Activated naive CD8-positive, alpha-beta T cell treated with anti-CD3 and anti-CD28 coated beads, Interleukin-2, amount 10 ng/mL, durations not matched to agents 7 days and 5 days (primary cell): ENCODE measurements at regions not wholly inside any gene's neighbourhood (a gene's known extent, or its start where the extent isn't known, plus 50 kb on each side); places are given as distances from the start of the nearest gene placed in this dataset.
A peak's percentile ranks its signal among the peaks of the same experiment; 100 is the strongest.
"Not testable (repeated sequence)": the region's sequence is repeated elsewhere in the genome, so short reads cannot be mapped to it uniquely, and the experiment has no call there.

Experiments used
- ATAC-seq: fragments of 150-1000 bp; cut with Tn5 transposase; one replicate; pipeline ENCODE4 v1.10.0; 2021; ENCODE audit warnings: low read depth, moderate library complexity
- POLR2A ChIA-PET: fragments of 350-600 bp; sonication (Branson Sonifier 250); formaldehyde crosslinking; loops from one replicate; lab custom pipeline; 2021; ENCODE audit warnings: antibody characterized with exemption; lab: Charles Lee
- DNase-seq: peaks from one replicate; pipeline ENCODE4 v3.0.0; 2021
- H3K27ac Mint-ChIP-seq: one replicate; pipeline ENCODE4 v1.8.0; 2022; ENCODE audit warnings: mild to moderate bottlenecking, mixed read lengths
- H3K27me3 Mint-ChIP-seq: one replicate; pipeline ENCODE4 v1.8.0; 2022; ENCODE audit warnings: mild to moderate bottlenecking, moderate library complexity, mixed read lengths
- H3K36me3 Mint-ChIP-seq: one replicate; pipeline ENCODE4 v1.8.0; 2021; ENCODE audit warnings: mild to moderate bottlenecking, mixed read lengths
- H3K4me1 Mint-ChIP-seq: one replicate; pipeline ENCODE4 v1.8.0; 2021; ENCODE audit warnings: mixed read lengths
- H3K4me3 Mint-ChIP-seq: one replicate; pipeline ENCODE4 v1.8.0; 2022; ENCODE audit warnings: mild to moderate bottlenecking, moderate library complexity, mixed read lengths
- H3K9me3 Mint-ChIP-seq: one replicate; pipeline ENCODE4 v1.8.0; 2021; ENCODE audit warnings: mixed read lengths

DNA sequence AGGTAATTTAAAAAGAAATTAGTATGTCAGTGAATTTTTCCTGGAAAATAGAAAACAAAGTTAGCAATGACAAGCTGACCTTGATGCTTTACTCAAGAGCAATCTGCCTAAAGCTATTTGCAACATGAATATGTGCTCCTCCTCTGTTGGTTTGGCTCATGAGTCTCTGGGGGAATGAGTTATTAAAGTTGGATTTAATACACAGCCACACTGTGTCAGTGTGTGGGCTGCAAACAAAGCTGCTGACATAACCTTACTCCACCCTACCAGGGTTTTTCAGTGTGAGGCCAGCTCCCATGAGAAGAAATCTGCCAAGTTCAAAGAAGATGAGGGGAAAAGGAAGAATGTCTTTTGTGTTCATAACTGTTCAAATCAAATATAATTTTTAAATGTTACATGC is 280.5 kb downstream of the TLL1 start:
- Mint-ChIP-seq H3K4me3 (no peak overlapping the region), H3K27ac (no peak overlapping the region)

GRCh38 chr4:166162327-166162726 is 289.3 kb downstream of the TLL1 start:
- H3K4me3 Mint-ChIP-seq = no peak overlapping the region

More for the DNA sequence above, 280.5 kb downstream of the TLL1 start:
- Mint-ChIP-seq H3K27me3 (no peaks in the 10 kb centered on the region), H3K36me3 (no peaks in the 10 kb centered on the region), H3K9me3 (no peaks in the 10 kb centered on the region), H3K4me1 (no peaks in the 10 kb centered on the region)
- POLR2A ChIA-PET = no interaction called here
- ATAC-seq = no peak
- DNase-seq = no peak

GRCh38 chr4:166165829-166166420 is 292.9 kb downstream of the TLL1 start:
- peaks cover 3% of the 10 kb centered on the region for H3K4me1 Mint-ChIP-seq
- H3K4me3 Mint-ChIP-seq = no peak overlapping the region
- H3K27ac Mint-ChIP-seq = no peak overlapping the region
- POLR2A ChIA-PET = no interaction called here
- no peaks in the 10 kb centered on the region for H3K9me3 Mint-ChIP-seq
- peak; percentile 73 for ATAC-seq
- peaks cover 2% of the 10 kb centered on the region for H3K27me3 Mint-ChIP-seq
- no peak for DNase-seq
- H3K36me3 Mint-ChIP-seq = no peaks in the 10 kb centered on the region

More at GRCh38 chr4:166162327-166162726, 289.3 kb downstream of the TLL1 start:
- POLR2A ChIA-PET = no interaction called here
- ATAC-seq (no peak), DNase-seq (no peak)
- no peaks in the 10 kb centered on the region for H3K27me3 Mint-ChIP-seq
- H3K27ac Mint-ChIP-seq = no peak overlapping the region
- H3K4me1 Mint-ChIP-seq = peaks cover 3% of the 10 kb centered on the region
- no peaks in the 10 kb centered on the region for H3K36me3 Mint-ChIP-seq
- no peaks in the 10 kb centered on the region for H3K9me3 Mint-ChIP-seq

DNA sequence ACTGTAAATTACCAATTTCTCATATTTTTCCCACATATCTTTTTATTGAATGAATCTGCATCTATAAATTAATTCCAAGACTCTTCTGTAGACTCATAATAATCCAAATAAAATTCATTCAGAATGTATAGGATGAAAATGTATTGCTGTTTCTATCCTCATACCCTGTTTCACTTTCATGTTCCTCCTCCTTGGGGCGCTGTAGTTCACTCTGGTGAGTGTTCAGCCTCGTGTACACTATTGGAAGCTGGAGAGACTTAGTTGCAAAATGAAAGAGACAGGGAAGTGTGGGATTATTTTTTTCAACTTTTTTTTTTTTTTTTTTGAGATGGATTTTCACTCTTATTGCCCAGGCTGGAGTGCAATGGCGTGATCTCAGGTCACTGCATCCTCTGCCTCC is 296.1 kb downstream of the TLL1 start:
- no peak overlapping the region for H3K4me3 Mint-ChIP-seq
- H3K36me3 Mint-ChIP-seq = no peaks in the 10 kb centered on the region
- POLR2A ChIA-PET = no interaction called here
- no peak for DNase-seq
- H3K27ac Mint-ChIP-seq = no peak overlapping the region
- no peak for ATAC-seq
- H3K27me3 Mint-ChIP-seq = peaks cover 2% of the 10 kb centered on the region
- H3K9me3 Mint-ChIP-seq = no peaks in the 10 kb centered on the region
- H3K4me1 Mint-ChIP-seq = peaks cover 3% of the 10 kb centered on the region

DNA sequence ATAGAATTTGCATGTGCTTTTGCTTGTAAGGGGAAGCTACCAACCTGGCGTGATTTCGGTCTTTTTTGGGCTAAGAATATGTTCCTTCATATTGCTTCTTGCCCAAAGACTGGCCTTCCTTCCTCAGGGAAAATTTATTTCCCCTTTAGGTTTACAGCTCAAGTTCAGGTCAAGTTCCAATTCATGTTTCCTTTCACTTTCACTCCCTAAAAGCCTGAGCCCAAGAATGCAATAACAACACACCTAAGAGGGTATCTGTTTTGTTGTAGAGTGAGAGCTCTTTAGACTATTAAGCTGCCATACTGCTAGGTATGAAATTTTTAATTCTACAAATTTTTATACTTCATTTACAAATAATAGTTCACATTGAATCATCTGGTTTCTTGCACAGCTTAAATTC is 299.6 kb downstream of the TLL1 start:
- no peak overlapping the region for H3K4me3 Mint-ChIP-seq
- no peaks in the 10 kb centered on the region for H3K9me3 Mint-ChIP-seq
- no peak for ATAC-seq
- H3K27ac Mint-ChIP-seq = no peak overlapping the region
- H3K4me1 Mint-ChIP-seq = no peaks in the 10 kb centered on the region
- no peaks in the 10 kb centered on the region for H3K27me3 Mint-ChIP-seq
- POLR2A ChIA-PET = no interaction called here
- DNase-seq = no peak
- H3K36me3 Mint-ChIP-seq = no peaks in the 10 kb centered on the region

DNA sequence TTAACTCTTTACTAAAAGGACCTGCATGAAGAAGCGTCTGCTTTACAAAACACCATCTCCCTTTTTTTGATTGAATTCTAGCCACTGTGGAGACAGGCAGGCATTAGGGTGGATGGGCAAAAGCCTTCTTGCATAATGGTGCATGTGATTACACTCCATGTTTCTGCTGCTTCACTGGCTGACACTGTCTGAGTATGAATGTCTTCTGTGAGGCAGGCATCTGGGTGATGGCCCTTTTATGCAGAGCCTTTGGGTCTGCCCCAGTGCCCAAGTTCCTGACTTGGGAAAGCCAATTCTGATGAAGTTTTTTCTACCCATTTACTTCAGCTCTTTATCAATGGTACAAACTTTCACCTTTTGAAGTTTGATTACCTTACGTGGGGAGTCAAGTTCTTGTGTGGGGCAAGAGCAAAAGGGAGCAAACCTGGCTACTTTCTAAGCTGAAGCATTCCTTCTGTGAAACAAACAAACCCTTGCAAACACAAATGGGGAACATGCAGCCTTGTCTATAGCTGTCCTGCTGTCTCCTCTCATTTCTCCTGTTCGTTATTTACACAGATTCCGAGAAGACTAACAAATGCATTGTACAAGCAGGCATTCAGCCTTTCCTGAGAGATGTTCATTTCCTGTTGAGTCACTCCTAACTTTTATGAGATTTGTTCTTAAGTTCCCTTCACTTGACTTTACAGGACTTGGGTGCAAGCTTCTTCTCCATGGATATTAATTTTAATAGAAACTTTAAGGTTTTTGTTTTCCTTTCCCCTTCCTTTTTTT is 301.9 kb downstream of the TLL1 start:
- Mint-ChIP-seq H3K36me3 (no peaks in the 10 kb centered on the region), H3K27me3 (no peaks in the 10 kb centered on the region), H3K9me3 (no peaks in the 10 kb centered on the region), H3K4me3 (no peak overlapping the region), H3K27ac (no peak overlapping the region), H3K4me1 (no peaks in the 10 kb centered on the region)
- POLR2A ChIA-PET = no interaction called here
- DNase-seq = no peak
- no peak for ATAC-seq

DNA sequence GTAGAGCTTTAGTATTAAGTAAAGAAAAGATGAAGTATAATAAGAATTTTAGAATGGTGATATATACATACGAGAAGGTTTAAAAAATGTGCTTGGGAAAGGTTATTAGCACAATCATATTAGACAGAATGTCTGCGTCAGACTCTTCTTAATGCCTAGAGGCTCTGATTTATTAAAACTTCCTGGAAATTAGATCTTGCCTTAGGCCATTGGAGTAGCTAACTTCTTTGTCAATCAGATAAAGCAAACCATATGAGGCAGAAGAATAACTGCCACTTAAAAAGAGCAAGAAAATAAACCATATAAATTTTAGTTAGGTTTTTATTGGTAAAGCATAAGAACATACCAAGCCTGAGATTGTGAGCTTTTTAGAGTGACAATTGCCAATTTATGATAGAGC is 309.1 kb downstream of the TLL1 start:
- H3K27me3 Mint-ChIP-seq = no peaks in the 10 kb centered on the region
- no peak overlapping the region for H3K4me3 Mint-ChIP-seq
- DNase-seq = no peak
- ATAC-seq = no peak
- POLR2A ChIA-PET = no interaction called here
- H3K9me3 Mint-ChIP-seq = peaks cover 1% of the 10 kb centered on the region
- H3K27ac Mint-ChIP-seq = no peak overlapping the region
- no peaks in the 10 kb centered on the region for H3K4me1 Mint-ChIP-seq
- H3K36me3 Mint-ChIP-seq = no peaks in the 10 kb centered on the region

DNA sequence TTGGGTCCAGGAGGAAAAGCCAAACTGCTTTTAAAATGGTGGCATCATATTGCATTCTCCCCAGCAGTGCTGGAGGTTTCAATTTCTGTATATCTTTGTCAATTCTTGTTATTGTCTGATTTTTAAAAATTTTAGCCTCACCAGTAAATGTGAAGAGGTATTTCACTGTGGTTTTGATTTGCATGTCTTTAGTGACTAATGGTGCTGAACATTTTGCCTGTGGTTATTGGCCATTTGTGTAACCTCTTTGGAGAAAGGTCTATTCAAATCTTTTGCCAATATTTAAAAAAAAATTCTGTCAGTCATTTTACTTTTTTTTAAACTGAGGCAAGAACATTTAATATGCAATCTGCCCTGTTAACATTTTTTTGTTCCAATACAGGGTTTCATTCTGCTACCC is 322.1 kb downstream of the TLL1 start:
- Mint-ChIP-seq H3K36me3 (no peaks in the 10 kb centered on the region), H3K27ac (no peak overlapping the region), H3K4me1 (no peaks in the 10 kb centered on the region), H3K9me3 (no peaks in the 10 kb centered on the region), H3K4me3 (no peak overlapping the region), H3K27me3 (no peaks in the 10 kb centered on the region)
- POLR2A ChIA-PET = no interaction called here
- ATAC-seq (no peak), DNase-seq (no peak)

- ATAC-seq = no peak
- no peaks in the 10 kb centered on the region for H3K36me3 Mint-ChIP-seq
These were observed 324.1 kb downstream of the TLL1 start for GRCh38 chr4:166197166-166197565.

GRCh38 chr4:166198041-166198440 is 325.0 kb downstream of the TLL1 start:
- POLR2A ChIA-PET = no interaction called here
- DNase-seq = no peak
- H3K27me3 Mint-ChIP-seq = no peaks in the 10 kb centered on the region
- H3K27ac Mint-ChIP-seq = no peak overlapping the region
- no peaks in the 10 kb centered on the region for H3K36me3 Mint-ChIP-seq
- H3K4me1 Mint-ChIP-seq = no peaks in the 10 kb centered on the region
- H3K4me3 Mint-ChIP-seq = no peak overlapping the region
- no peak for ATAC-seq
- no peaks in the 10 kb centered on the region for H3K9me3 Mint-ChIP-seq

More at GRCh38 chr4:166197166-166197565, 324.1 kb downstream of the TLL1 start:
- H3K27ac Mint-ChIP-seq = no peak overlapping the region
- no peak for DNase-seq
- H3K9me3 Mint-ChIP-seq = no peaks in the 10 kb centered on the region
- POLR2A ChIA-PET = no interaction called here
- no peaks in the 10 kb centered on the region for H3K4me1 Mint-ChIP-seq
- H3K4me3 Mint-ChIP-seq = no peak overlapping the region
- H3K27me3 Mint-ChIP-seq = no peaks in the 10 kb centered on the region

GRCh38 chr4:166198516-166199310 is 325.7 kb downstream of the TLL1 start:
- POLR2A ChIA-PET = no interaction called here
- Mint-ChIP-seq H3K9me3 (no peaks in the 10 kb centered on the region), H3K4me1 (no peaks in the 10 kb centered on the region), H3K27ac (no peak overlapping the region), H3K4me3 (no peak overlapping the region), H3K36me3 (no peaks in the 10 kb centered on the region), H3K27me3 (no peaks in the 10 kb centered on the region)
- DNase-seq (no peak), ATAC-seq (no peak)

GRCh38 chr4:166202991-166203390 is 330.0 kb downstream of the TLL1 start:
- no peaks in the 10 kb centered on the region for H3K9me3 Mint-ChIP-seq
- POLR2A ChIA-PET = no interaction called here
- ATAC-seq = no peak

DNA sequence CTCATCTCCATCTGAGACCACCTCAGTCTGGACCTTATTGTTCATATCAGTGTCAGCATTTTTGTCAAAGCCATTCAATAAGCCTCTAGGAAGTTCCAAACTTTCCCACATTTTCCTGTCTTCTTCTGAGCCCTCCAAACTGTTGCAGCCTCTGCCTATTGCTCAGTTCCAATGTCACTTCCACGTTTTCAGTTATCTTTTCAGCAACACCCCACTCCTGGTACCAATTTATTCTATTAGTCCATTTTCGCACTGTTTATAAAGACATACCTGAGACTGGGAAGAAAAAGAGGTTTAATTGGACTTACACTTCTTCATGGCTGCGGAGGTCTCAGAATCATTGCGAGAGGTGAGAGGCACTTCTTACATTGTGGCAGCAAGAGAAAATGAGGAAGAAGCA is 339.3 kb downstream of the TLL1 start:
- H3K27ac Mint-ChIP-seq, H3K36me3 Mint-ChIP-seq, H3K27me3 Mint-ChIP-seq, H3K4me1 Mint-ChIP-seq, DNase-seq, H3K4me3 Mint-ChIP-seq, ATAC-seq, POLR2A ChIA-PET: not testable (repeated sequence)
- peaks cover 17% of the 10 kb centered on the region for H3K9me3 Mint-ChIP-seq

More at GRCh38 chr4:166202991-166203390, 330.0 kb downstream of the TLL1 start:
- Mint-ChIP-seq H3K4me1 (no peaks in the 10 kb centered on the region), H3K27ac (no peak overlapping the region), H3K4me3 (no peak overlapping the region), H3K27me3 (no peaks in the 10 kb centered on the region), H3K36me3 (no peaks in the 10 kb centered on the region)
- DNase-seq = no peak

GRCh38 chr4:166222271-166222670 is 349.2 kb downstream of the TLL1 start:
- Mint-ChIP-seq H3K9me3 (no peaks in the 10 kb centered on the region), H3K4me3 (no peak overlapping the region), H3K27ac (no peak overlapping the region), H3K27me3 (no peaks in the 10 kb centered on the region), H3K4me1 (no peaks in the 10 kb centered on the region), H3K36me3 (no peaks in the 10 kb centered on the region)
- no peak for ATAC-seq
- POLR2A ChIA-PET = no interaction called here
- DNase-seq = no peak
